ENCODE measurements at regions not wholly inside any gene's neighbourhood (a gene's known extent, or its start where the extent isn't known, plus 50 kb on each side); places are given as distances from the start of the nearest gene placed in this dataset.

- TF ChIP-seq, protein P1, sequence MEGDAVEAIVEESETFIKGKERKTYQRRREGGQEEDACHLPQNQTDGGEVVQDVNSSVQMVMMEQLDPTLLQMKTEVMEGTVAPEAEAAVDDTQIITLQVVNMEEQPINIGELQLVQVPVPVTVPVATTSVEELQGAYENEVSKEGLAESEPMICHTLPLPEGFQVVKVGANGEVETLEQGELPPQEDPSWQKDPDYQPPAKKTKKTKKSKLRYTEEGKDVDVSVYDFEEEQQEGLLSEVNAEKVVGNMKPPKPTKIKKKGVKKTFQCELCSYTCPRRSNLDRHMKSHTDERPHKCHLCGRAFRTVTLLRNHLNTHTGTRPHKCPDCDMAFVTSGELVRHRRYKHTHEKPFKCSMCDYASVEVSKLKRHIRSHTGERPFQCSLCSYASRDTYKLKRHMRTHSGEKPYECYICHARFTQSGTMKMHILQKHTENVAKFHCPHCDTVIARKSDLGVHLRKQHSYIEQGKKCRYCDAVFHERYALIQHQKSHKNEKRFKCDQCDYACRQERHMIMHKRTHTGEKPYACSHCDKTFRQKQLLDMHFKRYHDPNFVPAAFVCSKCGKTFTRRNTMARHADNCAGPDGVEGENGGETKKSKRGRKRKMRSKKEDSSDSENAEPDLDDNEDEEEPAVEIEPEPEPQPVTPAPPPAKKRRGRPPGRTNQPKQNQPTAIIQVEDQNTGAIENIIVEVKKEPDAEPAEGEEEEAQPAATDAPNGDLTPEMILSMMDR (IDR thresholded peaks at IDR 0.05) = no peak
- no peak for TF ChIP-seq POLR2A (IDR thresholded peaks at IDR 0.05)
Observed at GRCh38 chr10:55180357-55180756, 379.3 kb upstream of the PCDH15 start.

All from ovary (tissue), 3 donors.